HUDEP-2 (cell line): ENCODE measurements at regions not wholly inside any gene's neighbourhood (a gene's known extent, or its start where the extent isn't known, plus 50 kb on each side); places are given as distances from the start of the nearest gene placed in this dataset.

Experiments used
- DNase-seq, 76 experiments: peaks; one replicate each; lab custom pipeline; 2025; ENCODE audit not compliant: unreplicated experiment in 76 of 76; lab: John Stamatoyannopoulos, UW

DNA sequence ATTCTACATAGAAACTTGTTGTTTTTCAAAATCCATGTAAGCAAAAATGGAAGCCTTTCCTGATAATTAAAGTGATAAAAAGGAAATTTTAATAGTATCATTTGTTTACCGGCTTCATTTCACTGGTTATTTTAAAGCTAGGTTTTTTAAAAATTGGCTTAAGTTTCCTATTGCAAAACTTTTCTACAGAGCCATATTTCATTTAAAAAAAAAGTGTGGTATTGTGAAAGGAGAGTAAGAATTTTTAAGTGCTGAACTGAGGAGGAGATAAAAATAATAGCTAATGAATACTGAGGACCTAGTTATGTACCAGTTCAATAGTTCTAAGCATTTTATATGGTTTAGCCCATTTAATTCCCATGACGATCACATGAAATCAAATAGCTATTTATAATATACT is 172.2 kb upstream of the COL1A2 start:
- no peak for DNase-seq

DNA sequence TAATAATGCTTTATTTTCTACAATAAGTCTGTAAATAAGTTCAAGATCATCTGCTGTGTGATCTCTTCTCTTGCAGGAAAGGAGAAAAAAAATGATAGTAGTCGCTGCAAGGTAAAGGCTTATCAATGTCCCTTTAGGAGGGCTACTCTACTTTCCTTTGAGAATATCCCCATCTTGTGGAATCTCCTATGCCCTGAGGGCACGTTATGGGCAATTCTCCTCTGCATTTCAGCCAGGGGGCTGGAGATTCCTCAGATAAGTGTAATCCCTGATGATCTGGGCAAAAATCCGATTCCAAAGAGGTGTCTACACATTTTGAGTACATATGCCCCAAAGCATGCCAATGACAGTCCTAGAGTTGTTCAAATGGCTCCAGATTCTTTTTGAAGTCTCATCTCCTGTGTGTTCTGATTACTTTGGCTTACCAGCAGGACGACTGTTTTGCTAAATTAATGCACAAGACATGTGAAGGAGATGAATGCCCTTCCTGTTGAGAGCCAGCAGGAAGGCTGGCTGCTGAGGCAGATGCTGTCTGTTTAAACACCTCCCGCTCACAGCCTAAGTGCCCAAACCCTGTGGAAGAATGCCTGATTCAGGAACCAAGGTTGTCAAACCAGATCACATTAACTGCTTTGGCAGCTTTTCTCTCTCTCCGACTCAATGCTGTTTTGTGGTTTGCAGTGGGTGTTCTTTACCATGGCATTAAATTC is 171.2 kb upstream of the COL1A2 start:
- no peak for DNase-seq

DNA sequence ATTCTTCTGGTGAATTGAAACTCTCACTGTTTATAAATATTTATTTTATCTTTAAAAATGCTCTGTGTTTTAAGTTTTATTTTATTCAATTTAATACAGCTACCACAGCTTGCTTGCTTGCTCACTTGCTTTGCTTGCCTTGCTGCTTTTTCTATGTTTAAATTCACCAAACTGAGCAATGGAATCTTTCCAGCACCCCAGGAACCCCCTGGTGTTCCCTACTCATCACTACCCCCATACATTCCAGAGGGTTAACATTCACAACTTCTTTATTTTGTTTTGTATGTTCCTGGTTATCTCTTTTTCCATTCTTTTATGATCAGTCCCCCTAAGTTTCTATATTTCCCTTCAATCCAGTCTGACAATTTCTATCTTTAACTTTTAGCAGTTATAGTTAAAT is 166.5 kb upstream of the COL1A2 start:
- DNase-seq, result no peak

DNA sequence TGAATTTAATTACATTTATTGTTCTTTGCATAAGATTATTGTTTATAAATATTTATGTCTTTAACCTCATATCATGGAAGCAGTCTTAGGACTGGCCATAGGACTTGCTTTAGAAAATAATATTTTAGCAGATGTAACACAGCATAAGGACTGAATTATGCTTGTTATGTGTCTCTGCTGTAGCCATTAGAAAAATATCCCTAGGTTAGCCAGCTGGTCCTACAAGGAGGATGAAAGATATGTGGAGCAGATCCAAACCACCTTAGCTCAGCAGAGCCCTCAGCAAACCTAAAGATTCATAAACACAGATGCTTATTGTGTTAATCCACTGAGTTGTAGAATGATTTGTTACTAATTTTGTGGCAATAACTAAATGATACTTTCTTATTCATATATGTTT is 166.0 kb upstream of the COL1A2 start:
- DNase-seq, result no peak

DNA sequence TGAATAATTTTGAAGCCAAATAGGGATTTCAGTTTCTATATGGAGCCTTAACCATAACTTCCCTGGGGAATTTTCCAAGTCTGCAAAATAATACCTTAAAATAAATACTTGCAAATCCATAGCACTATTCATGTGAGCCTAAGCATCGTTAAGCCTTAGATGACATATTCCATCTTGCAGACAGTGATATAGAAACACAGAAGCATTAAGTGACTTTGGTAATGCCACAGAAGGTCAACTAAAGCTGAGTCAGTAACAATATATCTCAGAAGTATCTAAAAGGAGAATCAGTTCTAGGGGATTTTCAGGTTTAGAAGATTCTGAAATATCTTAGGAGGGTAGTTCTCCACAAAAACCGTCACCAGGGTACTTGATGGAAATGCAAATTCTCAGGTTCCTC is 163.4 kb upstream of the COL1A2 start:
- DNase-seq, result no peak

DNA sequence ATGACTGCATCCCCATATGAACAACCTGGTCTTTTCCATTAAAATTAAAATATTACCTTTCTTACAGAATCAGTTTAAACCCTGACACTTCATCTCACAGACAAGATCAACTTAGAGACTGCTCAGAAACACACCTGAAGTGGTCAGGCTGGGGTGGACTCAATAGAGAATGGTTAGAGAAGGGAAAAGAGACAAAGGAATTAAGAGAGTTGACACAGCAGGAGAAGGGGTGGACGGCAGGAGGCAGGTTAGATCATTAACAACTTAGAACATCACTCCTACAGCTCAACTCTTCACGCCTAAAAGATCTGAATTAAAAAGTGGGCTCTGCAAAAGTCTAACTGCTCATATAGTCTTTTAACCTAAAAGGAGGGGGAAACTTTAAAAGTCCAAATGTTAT is 157.7 kb upstream of the COL1A2 start:
- no peak for DNase-seq

DNA sequence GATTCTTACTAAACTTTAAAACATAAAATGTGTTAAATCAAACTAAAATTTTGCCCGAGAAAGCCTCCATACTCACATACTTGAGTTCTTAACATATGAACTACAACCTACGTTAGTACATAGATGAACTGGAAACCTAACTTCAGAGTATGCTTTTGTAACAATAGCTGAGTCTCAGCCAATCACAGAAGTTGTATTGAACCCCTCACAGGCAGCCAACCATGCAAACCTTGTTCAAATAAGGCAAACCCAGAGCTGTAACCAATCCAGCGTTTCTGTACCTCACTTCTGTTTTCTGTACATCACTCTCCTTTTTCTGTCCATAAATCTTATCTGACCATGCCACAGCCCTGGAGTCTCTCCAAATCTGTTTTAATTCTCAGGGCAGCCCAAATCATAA is 157.3 kb upstream of the COL1A2 start:
- DNase-seq, result no peak

DNA sequence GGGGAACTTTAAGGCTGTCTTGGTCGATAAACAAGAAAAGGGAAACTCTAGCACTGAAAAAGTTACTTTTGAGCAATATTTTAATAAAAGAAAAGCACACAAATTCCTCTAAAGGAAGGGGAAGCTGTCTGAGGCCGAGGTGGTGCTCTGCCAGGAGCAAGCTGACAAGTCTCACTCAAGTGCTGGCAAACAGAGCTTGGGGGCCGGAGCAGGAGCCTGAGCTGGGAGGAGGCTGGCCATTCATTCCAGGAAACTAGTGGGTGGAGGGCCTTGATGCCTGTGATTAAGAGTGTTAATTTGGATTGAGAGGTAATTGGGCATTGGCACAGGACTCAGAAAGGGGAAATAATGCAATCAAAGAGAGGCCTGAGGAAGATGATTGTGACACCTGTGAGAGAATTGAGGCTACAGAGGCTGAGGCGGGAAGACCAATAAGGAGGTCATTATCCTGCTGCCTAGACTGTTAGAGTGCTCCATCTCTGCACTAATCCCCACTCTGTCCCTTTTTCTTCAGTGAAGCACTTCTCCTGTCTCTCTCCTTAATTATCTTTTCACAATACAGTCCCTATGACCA is 154.9 kb upstream of the COL1A2 start:
- no peak for DNase-seq

DNA sequence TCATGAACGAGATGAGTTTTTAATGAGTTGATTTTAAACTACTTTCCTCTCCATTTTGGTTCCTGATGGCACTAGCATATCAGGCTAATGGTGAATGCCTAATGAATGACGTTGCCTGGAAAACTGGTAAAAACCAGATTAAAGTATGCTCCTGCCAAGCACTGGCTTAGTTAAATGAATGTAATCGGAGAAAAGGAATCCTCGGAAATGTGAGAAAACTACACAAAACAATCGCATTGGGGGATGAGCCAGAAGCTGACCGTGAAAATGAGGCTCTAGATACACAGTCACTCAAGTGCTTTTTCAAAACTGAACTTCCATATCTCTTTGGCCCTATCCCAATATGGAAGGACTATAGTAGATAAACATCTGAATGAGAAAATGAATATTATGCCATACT is 153.8 kb upstream of the COL1A2 start:
- no peak for DNase-seq

DNA sequence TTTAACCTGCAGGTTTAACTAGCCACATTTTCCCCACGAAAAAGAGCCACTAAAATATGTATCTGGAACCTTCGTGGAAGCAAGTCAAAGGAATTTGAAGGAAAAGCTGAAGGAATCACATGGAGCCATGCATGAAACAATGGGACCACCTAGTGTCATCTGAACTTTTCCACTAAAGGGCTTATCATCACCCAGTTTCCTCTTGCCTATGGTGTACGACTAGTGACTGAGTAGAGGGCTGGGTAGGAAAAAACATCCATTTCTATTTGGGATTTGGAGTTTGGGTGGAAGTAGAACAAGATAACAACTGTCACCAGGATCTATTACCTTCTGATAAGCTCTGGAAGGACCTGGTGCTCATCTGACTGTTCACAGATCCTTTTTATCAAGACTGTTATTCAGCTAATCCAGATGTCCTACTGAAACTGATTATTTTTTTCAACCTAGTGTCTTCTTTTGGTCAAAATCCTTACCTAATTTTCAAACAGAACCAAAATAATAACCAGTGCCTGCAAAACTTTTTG is 153.2 kb upstream of the COL1A2 start:
- DNase-seq, result no peak

DNA sequence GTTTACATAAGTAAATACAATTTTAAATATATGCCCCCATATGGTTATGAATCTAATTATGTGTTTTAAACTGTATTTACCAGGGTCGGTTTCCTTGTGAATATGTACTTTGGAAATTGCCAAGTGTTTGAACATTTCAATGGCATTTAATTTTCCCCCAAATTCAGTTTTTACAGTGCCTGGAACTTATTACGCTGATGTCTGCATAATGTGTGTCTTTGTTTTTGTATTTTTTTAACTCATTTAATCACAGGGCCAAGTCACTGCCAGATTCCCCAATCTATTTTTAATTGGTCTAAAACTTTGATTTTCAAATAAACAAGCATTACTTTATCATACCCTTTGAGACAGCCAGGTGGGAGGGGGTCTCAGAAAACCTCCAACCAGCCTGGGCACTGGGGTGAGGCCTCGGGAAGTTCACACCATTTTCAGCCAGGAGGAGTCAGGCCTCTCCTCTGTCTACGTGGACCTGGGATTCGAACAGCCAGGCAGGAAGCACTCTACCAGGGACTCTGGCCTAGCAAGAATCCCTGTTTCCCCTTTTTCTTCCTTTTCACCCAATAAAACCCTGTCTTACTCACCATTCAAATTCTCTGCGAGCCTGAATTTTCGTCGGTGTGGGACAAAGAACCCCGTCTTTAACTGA is 151.5 kb upstream of the COL1A2 start:
- no peak for DNase-seq

DNA sequence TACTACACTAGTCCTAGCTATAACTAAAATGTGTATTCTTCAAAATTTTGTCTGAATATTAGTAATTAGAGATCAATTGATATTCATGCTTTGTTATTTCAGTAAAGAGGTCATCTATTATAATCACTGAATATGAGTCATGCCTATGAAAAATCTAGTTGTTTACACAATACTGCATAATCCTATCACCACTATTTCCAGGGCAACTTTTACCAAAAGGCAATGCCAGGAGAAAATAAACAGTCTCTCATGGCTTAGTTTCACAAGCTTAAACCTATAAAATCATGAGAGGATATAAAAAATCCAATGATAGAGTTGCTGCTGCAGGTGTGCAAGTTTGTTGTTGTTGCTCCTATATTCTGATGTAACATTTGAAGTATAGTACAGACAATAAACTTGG is 149.9 kb upstream of the COL1A2 start:
- DNase-seq, result no peak

DNA sequence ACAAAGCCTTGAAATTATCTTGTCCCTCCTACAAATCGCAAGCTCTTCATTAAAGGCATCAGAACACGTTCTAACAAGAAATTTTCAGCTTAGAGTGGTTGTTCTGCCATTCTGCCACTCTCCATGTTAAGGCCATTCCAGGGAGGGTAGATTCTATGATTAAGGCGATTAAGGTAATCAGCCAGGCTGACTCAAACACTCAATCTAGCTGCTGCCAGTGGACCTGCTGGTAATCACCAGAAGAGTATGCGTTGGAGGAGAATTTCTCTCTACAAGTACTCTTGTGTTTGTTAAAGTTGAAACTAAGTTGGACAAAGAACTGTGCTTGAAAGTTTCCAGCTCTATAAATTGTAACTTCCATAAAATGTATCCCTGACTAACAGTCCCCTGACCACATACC is 149.2 kb upstream of the COL1A2 start:
- no peak for DNase-seq

DNA sequence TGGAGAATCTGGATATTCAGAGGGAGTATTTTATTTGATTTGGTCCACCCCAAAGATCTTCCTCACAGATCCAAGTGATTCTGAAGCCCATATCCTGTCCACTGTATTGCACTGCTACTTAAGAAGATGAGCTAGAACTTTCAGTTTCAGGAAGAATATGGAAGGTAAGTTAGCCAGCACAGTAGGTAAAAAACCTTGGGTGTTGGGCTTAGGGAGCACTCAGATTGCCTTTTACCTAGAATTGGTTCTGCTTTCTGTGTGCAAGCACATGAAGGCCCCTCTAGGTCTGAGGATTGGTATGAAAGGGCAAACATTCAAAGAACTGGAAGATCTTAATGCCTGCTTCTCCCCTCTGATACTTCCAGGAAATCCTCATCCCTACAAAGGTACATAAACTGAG is 146.7 kb upstream of the COL1A2 start:
- no peak for DNase-seq

DNA sequence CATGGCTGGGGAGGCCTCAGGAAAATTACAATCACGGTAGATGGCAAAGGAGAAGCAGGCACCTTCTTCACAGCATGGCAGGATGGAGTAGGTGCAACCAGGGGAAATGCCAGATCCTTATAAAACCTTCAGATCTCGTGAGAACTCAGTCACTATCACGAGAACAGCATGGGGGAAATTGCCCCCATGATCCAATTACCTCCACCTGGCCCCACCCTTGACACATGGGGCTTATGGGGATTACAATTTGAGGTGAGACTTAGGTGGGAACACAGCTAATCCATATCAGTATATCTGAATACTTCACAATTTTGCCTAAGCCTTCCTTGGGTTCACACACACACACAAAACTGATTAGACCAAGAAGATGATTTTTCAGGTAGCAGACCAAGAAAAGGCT is 145.1 kb upstream of the COL1A2 start:
- no peak for DNase-seq

DNA sequence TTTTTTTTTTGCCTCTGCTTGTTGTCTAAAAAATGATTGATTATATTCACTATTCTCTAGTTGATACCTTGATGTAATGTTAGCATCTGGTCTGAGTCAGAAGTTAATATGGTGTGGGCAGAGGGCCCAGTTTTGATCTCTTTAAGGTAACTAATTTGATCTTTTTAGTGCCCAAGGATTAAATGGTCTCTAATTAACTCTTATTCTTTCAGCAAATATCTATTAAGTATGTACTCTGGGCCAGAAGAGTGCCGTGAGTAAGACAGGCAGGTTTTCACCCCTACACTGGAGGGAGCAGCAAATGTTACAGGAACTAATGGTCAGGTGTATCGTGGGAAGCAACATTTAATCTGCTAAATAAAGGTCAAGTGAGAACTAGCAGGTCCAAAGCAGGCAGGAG is 144.6 kb upstream of the COL1A2 start:
- DNase-seq, result no peak

DNA sequence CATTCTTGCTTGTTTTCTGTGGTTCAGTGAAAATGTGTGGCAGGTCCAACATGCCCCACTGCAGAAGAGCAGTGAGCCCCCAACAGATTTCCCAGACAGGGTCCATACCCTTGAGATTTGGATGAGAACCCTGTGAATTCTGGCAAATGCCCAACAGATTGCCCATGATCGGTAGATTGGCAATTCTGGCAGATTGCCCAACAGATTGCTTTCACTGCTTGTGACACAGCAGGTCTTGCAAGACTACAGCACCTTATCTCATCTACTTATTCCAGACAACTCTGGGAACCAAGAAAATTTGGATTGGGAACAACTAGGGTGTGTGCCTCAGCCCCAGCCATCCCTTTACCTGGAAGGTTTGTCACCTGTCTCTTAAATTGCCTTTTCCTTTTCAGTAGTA is 143.7 kb upstream of the COL1A2 start:
- DNase-seq, result no peak

DNA sequence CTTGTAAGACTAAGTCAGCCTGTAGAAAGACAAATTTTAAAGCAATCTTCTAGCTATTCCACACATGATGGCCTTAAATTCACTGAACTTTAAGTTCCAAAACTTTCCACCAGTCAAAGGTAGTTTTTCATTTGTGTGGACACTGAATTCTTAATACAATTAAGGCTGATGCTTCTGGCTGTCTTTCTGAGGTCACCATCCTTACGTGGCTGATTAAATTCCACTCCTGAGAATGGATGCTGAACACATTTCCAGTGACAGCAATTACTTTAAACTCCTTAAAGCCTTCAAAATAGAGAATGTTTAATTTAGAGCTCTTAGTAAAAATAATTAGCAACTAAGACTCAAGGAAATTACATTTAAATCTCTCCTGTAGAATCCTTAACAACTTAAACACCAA is 142.6 kb upstream of the COL1A2 start:
- no peak for DNase-seq

DNA sequence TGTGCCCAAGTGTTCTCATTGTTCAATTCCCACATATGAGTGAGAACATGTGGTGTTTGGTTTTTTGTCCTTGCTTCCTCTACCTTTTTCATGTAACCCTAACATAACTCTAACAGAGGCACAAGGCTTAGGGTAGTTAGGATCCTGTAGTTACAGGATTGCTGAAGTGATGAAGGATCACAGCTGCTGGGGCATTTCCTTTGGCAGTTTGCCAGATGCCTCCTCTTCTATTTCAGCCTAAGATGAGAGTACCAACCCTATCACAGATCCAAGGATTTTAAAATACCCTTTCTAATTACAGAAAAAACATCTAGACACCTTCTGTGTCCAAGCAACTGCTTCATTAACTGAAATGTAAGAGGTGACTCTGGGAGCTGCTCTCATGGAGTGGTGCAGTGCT is 141.7 kb upstream of the COL1A2 start:
- DNase-seq, result no peak

DNA sequence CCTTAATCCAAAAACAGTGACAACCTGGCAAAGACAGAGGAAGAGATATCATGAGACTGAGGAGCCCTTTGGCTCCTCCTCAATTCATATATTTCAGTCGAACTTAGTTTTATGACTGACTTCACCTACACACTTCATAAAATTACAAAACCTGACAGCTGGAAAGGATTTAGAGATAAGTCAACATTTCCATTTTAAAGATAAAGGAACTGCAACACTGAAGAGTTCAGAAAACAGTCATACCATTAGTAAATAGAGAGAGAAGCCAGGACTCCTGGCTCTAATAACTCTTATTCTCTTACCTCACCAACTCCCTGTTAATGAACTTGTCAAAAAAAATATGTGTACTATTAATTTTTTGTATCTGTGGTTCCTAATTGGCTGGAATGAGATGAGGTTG is 141.0 kb upstream of the COL1A2 start:
- no peak for DNase-seq

DNA sequence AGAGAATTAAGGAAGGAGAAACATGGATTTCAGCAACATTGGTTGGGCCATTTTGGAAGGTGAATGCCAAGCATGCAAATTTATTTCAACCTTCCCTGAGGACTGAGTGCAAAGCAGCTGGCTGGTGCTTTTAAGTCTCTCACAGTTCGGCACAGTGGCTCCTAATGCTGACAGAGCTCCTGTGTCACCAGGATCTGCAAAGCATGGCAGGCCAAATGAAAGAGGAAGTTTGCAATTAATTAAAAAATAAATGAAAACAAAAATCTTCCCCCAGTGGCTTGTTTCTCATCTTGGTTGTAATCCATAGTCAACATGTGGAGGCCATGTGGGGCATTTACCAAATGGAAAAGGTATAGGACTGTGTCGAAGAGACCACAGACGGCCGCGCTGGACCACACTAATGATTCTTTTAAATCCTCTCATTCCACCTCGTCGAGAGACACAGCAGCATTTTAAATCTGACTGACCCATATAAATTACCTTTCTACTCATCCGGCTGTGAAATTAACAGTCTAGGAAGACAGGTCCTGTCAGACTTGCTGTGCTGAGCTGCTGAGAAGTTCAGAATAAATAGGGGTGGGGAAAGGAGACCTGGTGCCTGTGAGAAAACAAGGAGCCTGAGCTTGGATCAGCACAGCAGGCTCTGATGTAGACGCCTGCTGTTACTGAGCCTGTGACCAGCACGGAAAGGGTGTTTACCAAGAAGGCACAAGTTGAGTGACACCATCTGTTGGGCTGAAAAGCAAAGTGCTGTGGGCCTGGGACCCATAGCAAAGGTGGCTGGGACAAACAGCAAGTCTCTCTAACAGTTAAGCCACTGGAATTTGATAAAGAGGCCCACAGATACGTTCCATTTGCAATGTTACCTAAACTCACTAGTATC is 136.0 kb upstream of the COL1A2 start:
- no peak for DNase-seq
